Peyer's patch (tissue), 4 donors: ENCODE measurements at regions not wholly inside any gene's neighbourhood (a gene's known extent, or its start where the extent isn't known, plus 50 kb on each side); places are given as distances from the start of the nearest gene placed in this dataset.

ENCODE experiments used
- POLR2A ChIP-seq, 2 donors: fragments of 450-650 bp; IDR thresholded peaks; one replicate each; pipeline ENCODE4 v1.5.1; 2017; ENCODE audit warnings: antibody characterized with exemption in 2 of 2, mild to moderate bottlenecking in 2 of 2, moderate library complexity in 2 of 2
- TF ChIP-seq, protein P1 (sequence below), 6 experiments: fragments of 450-650 bp in 4 of 6; fragments of 200-600 bp in 2 of 6; sonication (generic) in 1 of 6; IDR thresholded peaks; one replicate each; pipeline ENCODE4 v1.5.1; 2017 to 2019; ENCODE audit warnings: antibody characterized with exemption in 6 of 6, mild to moderate bottlenecking in 3 of 6, moderate library complexity in 1 of 6

DNA sequence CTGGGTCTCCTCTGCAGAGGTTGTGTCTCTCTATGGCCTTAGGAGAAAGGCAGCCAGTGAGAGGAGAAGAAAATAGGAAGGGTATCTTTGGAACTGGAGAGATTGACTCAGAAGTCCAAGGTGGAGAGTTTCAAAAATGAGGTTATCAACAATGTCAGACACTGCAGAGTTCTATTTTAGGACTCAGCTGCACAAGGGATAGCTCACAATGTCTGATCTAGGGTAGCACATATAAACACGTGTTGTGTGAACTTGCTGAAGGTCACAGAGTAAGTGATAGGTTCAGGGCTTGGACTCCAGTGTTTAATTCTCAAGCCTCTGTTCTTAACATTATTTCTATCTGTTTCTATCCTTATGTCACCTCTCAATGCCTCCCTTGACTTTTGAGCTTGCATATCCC lies 305.0 kb upstream of the LARGE1 start:
- TF ChIP-seq POLR2A (IDR thresholded peaks at IDR 0.05), result no peak
- TF ChIP-seq, protein P1, sequence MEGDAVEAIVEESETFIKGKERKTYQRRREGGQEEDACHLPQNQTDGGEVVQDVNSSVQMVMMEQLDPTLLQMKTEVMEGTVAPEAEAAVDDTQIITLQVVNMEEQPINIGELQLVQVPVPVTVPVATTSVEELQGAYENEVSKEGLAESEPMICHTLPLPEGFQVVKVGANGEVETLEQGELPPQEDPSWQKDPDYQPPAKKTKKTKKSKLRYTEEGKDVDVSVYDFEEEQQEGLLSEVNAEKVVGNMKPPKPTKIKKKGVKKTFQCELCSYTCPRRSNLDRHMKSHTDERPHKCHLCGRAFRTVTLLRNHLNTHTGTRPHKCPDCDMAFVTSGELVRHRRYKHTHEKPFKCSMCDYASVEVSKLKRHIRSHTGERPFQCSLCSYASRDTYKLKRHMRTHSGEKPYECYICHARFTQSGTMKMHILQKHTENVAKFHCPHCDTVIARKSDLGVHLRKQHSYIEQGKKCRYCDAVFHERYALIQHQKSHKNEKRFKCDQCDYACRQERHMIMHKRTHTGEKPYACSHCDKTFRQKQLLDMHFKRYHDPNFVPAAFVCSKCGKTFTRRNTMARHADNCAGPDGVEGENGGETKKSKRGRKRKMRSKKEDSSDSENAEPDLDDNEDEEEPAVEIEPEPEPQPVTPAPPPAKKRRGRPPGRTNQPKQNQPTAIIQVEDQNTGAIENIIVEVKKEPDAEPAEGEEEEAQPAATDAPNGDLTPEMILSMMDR (IDR thresholded peaks at IDR 0.05), result no peak
